ENCODE measurements at regions not wholly inside any gene's neighbourhood (a gene's known extent, or its start where the extent isn't known, plus 50 kb on each side); places are given as distances from the start of the nearest gene placed in this dataset.
"Not testable (repeated sequence)": the region's sequence is repeated elsewhere in the genome, so short reads cannot be mapped to it uniquely, and the experiment has no call there.

DNA sequence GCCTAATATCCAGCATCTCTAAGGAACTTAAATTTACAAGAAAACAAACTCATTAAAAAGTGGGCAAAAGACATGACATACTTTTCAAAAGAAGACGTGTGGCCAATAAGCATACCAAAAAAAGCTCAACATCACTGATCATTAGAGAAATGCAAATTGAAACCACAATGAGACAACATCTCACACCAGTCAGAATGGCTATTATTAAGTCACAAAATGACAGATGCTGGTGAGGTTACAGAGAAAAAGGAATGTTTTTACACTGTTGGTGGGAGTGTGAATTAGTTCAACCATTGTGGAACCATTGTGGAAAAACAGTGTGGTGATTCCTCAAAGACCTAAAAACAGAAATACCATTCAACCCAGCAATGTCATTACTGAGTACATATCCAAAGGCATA is 83.5 kb upstream of the RBMS1 start:
- TF ChIP-seq, protein P1, sequence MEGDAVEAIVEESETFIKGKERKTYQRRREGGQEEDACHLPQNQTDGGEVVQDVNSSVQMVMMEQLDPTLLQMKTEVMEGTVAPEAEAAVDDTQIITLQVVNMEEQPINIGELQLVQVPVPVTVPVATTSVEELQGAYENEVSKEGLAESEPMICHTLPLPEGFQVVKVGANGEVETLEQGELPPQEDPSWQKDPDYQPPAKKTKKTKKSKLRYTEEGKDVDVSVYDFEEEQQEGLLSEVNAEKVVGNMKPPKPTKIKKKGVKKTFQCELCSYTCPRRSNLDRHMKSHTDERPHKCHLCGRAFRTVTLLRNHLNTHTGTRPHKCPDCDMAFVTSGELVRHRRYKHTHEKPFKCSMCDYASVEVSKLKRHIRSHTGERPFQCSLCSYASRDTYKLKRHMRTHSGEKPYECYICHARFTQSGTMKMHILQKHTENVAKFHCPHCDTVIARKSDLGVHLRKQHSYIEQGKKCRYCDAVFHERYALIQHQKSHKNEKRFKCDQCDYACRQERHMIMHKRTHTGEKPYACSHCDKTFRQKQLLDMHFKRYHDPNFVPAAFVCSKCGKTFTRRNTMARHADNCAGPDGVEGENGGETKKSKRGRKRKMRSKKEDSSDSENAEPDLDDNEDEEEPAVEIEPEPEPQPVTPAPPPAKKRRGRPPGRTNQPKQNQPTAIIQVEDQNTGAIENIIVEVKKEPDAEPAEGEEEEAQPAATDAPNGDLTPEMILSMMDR (conservative IDR thresholded peaks at IDR 0.05; ENCODE audit: low read depth, low read length) = not testable (repeated sequence)
- not testable (repeated sequence) for TF ChIP-seq EZH2 (IDR thresholded peaks at IDR 0.05; ENCODE audit: borderline replicate concordance, low read depth, low read length, poor library complexity, severe bottlenecking)
